ENCODE measurements at regions not wholly inside any gene's neighbourhood (a gene's known extent, or its start where the extent isn't known, plus 50 kb on each side); places are given as distances from the start of the nearest gene placed in this dataset.

GRCh38 chr15:37550360-37551024, 383.9 kb upstream of the TMCO5A start:
- TF ChIP-seq CTCF (IDR thresholded peaks at IDR 0.05) = no peak
- TF ChIP-seq EZH2 (IDR thresholded peaks at IDR 0.05) = no peak

All from neural progenitor cell (in vitro differentiated cells).